ENCODE measurements at regions not wholly inside any gene's neighbourhood (a gene's known extent, or its start where the extent isn't known, plus 50 kb on each side); places are given as distances from the start of the nearest gene placed in this dataset.
A peak's percentile ranks its signal among the peaks of the same experiment; 100 is the strongest.

GRCh38 chr4:31360786-31361185 is 640.6 kb downstream of the PCDH7 start:
- DNase-seq (ENCODE audit: low spot score) = no peak
- intact Hi-C loops (cut with DNase I) = no loop called here

DNA sequence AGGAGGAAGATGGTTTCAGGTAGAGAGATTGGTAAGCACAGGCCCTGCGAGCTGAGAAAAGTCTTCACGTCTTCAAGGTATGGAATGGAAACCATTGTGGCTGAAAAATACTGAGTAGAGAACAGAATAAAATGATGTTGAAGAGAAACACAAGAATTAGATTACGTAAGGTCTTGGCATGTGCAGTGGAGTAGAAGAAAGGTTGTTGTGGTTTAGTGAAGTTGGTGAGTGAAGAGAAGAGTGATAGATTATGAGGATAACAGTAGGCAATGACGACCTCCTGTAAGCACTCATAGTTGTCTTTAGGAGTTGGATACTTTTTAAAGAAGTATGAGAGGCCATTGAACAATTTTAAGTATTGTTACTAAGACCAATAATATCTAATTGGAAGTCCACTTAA is 642.6 kb downstream of the PCDH7 start:
- ATAC-seq (no peak), DNase-seq (ENCODE audit: low spot score) (no peak)
- intact Hi-C loops (cut with DNase I) = no loop called here

More at GRCh38 chr4:31360786-31361185, 640.6 kb downstream of the PCDH7 start:
- ATAC-seq = peak; percentile 46

GRCh38 chr4:31365006-31365690 is 645.0 kb downstream of the PCDH7 start:
- ATAC-seq (no peak), DNase-seq (ENCODE audit: low spot score) (no peak)
- intact Hi-C loops (cut with DNase I) = no loop called here

DNA sequence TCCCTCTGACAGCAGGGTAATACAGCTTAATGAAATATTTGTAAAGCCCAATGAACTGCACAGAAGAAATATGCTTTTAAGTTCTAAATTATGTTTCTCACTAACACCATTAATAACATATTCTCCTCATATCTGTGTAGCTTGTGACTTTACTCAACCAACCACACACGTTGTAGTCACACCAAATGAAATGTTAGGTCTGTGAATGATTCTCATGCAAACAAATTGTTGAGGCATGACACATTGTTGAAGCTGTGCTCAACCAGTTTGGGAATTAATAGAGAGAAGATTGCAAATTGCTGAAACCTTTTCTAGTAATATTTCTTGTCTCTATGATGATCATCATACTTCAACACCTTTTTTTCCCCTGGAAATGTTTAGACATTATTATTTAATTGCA is 645.9 kb downstream of the PCDH7 start:
- no peak for ATAC-seq
- DNase-seq (ENCODE audit: low spot score) = no peak
- intact Hi-C loops (cut with DNase I) = no loop called here

GRCh38 chr4:31370866-31371465 is 650.8 kb downstream of the PCDH7 start:
- DNase-seq (ENCODE audit: low spot score) (no peak), ATAC-seq (no peak)
- intact Hi-C loops (cut with DNase I) = no loop called here

GRCh38 chr4:31374256-31374960 is 654.2 kb downstream of the PCDH7 start:
- no peak for ATAC-seq
- no peak for DNase-seq (ENCODE audit: low spot score)
- intact Hi-C loops (cut with DNase I) = no loop called here

- DNase-seq (ENCODE audit: low spot score) (no peak), ATAC-seq (no peak)
- intact Hi-C loops (cut with DNase I) = no loop called here
Measured at GRCh38 chr4:31375936-31376335, 655.8 kb downstream of the PCDH7 start.

GRCh38 chr4:31379364-31379763 is 659.2 kb downstream of the PCDH7 start:
- no peak for ATAC-seq

GRCh38 chr4:31383767-31384166 is 663.6 kb downstream of the PCDH7 start:
- intact Hi-C loops (cut with DNase I) = no loop called here
- no peak for ATAC-seq
- no peak for DNase-seq (ENCODE audit: low spot score)

More at GRCh38 chr4:31379364-31379763, 659.2 kb downstream of the PCDH7 start:
- no peak for DNase-seq (ENCODE audit: low spot score)
- intact Hi-C loops (cut with DNase I) = no loop called here

- DNase-seq (ENCODE audit: low spot score) = no peak
- intact Hi-C loops (cut with DNase I) = no loop called here
Measured at GRCh38 chr4:31390849-31391248, 670.7 kb downstream of the PCDH7 start.

GRCh38 chr4:31391976-31392375 is 671.8 kb downstream of the PCDH7 start:
- no peak for ATAC-seq
- no peak for DNase-seq (ENCODE audit: low spot score)
- intact Hi-C loops (cut with DNase I) = no loop called here

More at GRCh38 chr4:31390849-31391248, 670.7 kb downstream of the PCDH7 start:
- no peak for ATAC-seq

- DNase-seq (ENCODE audit: low spot score) (no peak), ATAC-seq (no peak)
- intact Hi-C loops (cut with DNase I) = no loop called here
Measured at GRCh38 chr4:31392923-31393322, 672.8 kb downstream of the PCDH7 start.

- ATAC-seq (no peak), DNase-seq (ENCODE audit: low spot score) (no peak)
- intact Hi-C loops (cut with DNase I) = no loop called here
Measured at GRCh38 chr4:31408121-31408520, 688.0 kb downstream of the PCDH7 start.

- DNase-seq (ENCODE audit: low spot score) (no peak), ATAC-seq (no peak)
- intact Hi-C loops (cut with DNase I) = no loop called here
Measured at GRCh38 chr4:31411565-31411964, 691.4 kb downstream of the PCDH7 start.

- no peak for DNase-seq (ENCODE audit: low spot score)
- ATAC-seq = no peak
- intact Hi-C loops (cut with DNase I) = no loop called here
Measured at GRCh38 chr4:31415629-31416028, 695.5 kb downstream of the PCDH7 start.

DNA sequence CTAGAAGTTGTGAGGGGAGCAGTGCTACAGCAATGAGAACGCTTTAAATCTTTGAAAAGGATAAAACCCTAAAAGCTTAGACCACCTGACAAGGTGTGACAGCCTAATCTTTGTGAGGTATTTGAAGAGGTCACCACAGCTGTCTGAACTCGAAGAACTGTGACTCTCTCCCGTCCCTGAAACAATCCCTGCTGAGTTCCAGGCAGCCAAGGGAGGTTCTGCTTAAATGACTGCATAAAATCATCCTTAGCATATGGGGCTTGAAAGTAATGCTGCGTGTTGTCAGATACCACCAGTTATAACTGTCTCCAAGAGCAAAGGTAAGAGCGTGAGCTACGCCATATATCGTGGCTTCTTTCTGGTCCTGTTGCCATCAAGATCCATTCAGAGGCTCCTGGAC is 696.3 kb downstream of the PCDH7 start:
- ATAC-seq = no peak
- DNase-seq (ENCODE audit: low spot score) = no peak
- intact Hi-C loops (cut with DNase I) = no loop called here

DNA sequence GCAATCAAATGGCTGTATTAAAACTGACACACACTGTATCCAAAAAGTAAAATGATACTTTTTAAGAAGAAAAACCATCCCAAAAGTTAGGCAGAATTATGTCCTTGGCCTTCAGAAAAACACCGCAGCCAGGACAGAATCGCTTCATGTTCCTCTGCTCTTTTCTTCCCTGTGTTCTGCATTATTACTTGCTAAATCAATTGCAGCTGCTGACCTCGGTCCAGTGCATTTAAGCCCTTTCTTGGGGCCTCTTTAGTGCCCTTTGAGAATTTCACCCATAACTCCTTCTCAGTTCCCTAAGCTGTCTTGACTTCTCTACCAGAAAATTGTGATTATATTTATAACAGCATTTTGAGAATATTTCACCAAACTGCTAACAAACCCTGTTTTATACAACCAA is 696.9 kb downstream of the PCDH7 start:
- intact Hi-C loops (cut with DNase I) = no loop called here
- ATAC-seq (no peak), DNase-seq (ENCODE audit: low spot score) (no peak)

- DNase-seq (ENCODE audit: low spot score) = no peak
- intact Hi-C loops (cut with DNase I) = no loop called here
- ATAC-seq = no peak
Measured at GRCh38 chr4:31422006-31422405, 701.8 kb downstream of the PCDH7 start.

- no peak for DNase-seq (ENCODE audit: low spot score)
- no peak for ATAC-seq
- intact Hi-C loops (cut with DNase I) = no loop called here
Measured at GRCh38 chr4:31427691-31428090, 707.5 kb downstream of the PCDH7 start.

DNA sequence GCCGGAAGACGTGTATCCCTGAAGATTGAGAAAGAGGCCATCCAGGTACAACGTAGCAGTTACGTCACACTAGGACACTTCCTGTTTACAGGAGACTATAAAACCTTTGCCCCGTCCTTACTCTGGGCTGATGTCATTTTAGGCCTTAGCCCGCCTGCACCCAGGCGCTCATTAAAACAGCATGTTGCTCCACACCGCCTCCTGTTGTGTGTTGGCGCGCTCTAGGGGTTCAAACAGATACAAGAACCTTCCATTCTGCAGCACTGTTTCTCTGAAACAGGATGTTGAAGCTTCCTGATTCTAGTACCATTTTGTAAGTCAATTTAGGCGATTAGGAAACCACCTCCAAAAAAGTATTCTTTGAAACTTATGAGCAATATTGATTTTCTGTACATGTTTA is 722.1 kb downstream of the PCDH7 start:
- intact Hi-C loops (cut with DNase I) = no loop called here
- DNase-seq (ENCODE audit: low spot score) (no peak), ATAC-seq (no peak)

Data from sciatic nerve (tissue), 2 donors.